ENCODE measurements at regions not wholly inside any gene's neighbourhood (a gene's known extent, or its start where the extent isn't known, plus 50 kb on each side); places are given as distances from the start of the nearest gene placed in this dataset.

- Histone ChIP-seq H3K79me2 (ENCODE audit: insufficient read depth, low read length) (no peaks in the 10 kb centered on the region), H3K27ac (ENCODE audit: low read depth, low read length) (no peak overlapping the region), H3K4me1 (ENCODE audit: insufficient read depth, low read length) (no peaks in the 10 kb centered on the region), H3K4me3 (ENCODE audit: insufficient read depth, low read length) (no peak overlapping the region), H3K36me3 (ENCODE audit: insufficient read depth, low read length) (no peaks in the 10 kb centered on the region), H4K20me1 (ENCODE audit: insufficient read depth, low read length) (no peaks in the 10 kb centered on the region), H3K27me3 (ENCODE audit: insufficient read depth, low read length) (peaks cover 4% of the 10 kb centered on the region), H3K9me3 (ENCODE audit: low read depth, low read length) (no peaks in the 10 kb centered on the region), H2AFZ (ENCODE audit: low read length) (no peak overlapping the region), H3K4me2 (ENCODE audit: insufficient read depth, low read length) (no peak overlapping the region)
- TF ChIP-seq CTCF (IDR thresholded peaks at IDR 0.05; ENCODE audit: extremely low read depth, low read depth, low read length), result no peak
- DNase-seq (ENCODE audit: insufficient read length, low spot score, missing footprints), result no peak
These were observed 71.3 kb upstream of the TNFRSF21 start for GRCh38 chr6:47381036-47381435.

- no peak overlapping the region for H3K4me2 ChIP-seq (ENCODE audit: insufficient read depth, low read length)
- H3K4me1 ChIP-seq (ENCODE audit: insufficient read depth, low read length), result no peaks in the 10 kb centered on the region
- no peak for DNase-seq (ENCODE audit: insufficient read length, low spot score, missing footprints)
- no peaks in the 10 kb centered on the region for H3K79me2 ChIP-seq (ENCODE audit: insufficient read depth, low read length)
- H3K4me3 ChIP-seq (ENCODE audit: insufficient read depth, low read length), result no peak overlapping the region
- no peaks in the 10 kb centered on the region for H4K20me1 ChIP-seq (ENCODE audit: insufficient read depth, low read length)
- no peaks in the 10 kb centered on the region for H3K27me3 ChIP-seq (ENCODE audit: insufficient read depth, low read length)
- no peak for TF ChIP-seq CTCF (IDR thresholded peaks at IDR 0.05; ENCODE audit: extremely low read depth, low read depth, low read length)
- H2AFZ ChIP-seq (ENCODE audit: low read length), result no peak overlapping the region
- H3K9me3 ChIP-seq (ENCODE audit: low read depth, low read length), result no peaks in the 10 kb centered on the region
- H3K27ac ChIP-seq (ENCODE audit: low read depth, low read length), result no peak overlapping the region
- no peaks in the 10 kb centered on the region for H3K36me3 ChIP-seq (ENCODE audit: insufficient read depth, low read length)
These were observed 73.7 kb upstream of the TNFRSF21 start for GRCh38 chr6:47383360-47383759.

GRCh38 chr6:47391675-47392074, 82.0 kb upstream of the TNFRSF21 start:
- H3K4me3 ChIP-seq (ENCODE audit: insufficient read depth, low read length), result no peak overlapping the region
- no peak overlapping the region for H3K4me2 ChIP-seq (ENCODE audit: insufficient read depth, low read length)
- peaks cover 2% of the 10 kb centered on the region for H3K9me3 ChIP-seq (ENCODE audit: low read depth, low read length)
- TF ChIP-seq CTCF (IDR thresholded peaks at IDR 0.05; ENCODE audit: extremely low read depth, low read depth, low read length), result no peak
- H3K27me3 ChIP-seq (ENCODE audit: insufficient read depth, low read length), result no peaks in the 10 kb centered on the region
- no peaks in the 10 kb centered on the region for H3K36me3 ChIP-seq (ENCODE audit: insufficient read depth, low read length)
- no peak overlapping the region for H3K27ac ChIP-seq (ENCODE audit: low read depth, low read length)
- DNase-seq (ENCODE audit: insufficient read length, low spot score, missing footprints), result no peak
- no peaks in the 10 kb centered on the region for H4K20me1 ChIP-seq (ENCODE audit: insufficient read depth, low read length)
- no peaks in the 10 kb centered on the region for H3K79me2 ChIP-seq (ENCODE audit: insufficient read depth, low read length)
- no peaks in the 10 kb centered on the region for H3K4me1 ChIP-seq (ENCODE audit: insufficient read depth, low read length)
- H2AFZ ChIP-seq (ENCODE audit: low read length), result no peak overlapping the region

- no peak overlapping the region for H3K27ac ChIP-seq (ENCODE audit: low read depth, low read length)
- no peaks in the 10 kb centered on the region for H3K4me1 ChIP-seq (ENCODE audit: insufficient read depth, low read length)
- DNase-seq (ENCODE audit: insufficient read length, low spot score, missing footprints), result no peak
- no peaks in the 10 kb centered on the region for H3K36me3 ChIP-seq (ENCODE audit: insufficient read depth, low read length)
- no peak for TF ChIP-seq CTCF (IDR thresholded peaks at IDR 0.05; ENCODE audit: extremely low read depth, low read depth, low read length)
- H3K4me3 ChIP-seq (ENCODE audit: insufficient read depth, low read length), result no peak overlapping the region
- H3K79me2 ChIP-seq (ENCODE audit: insufficient read depth, low read length), result no peaks in the 10 kb centered on the region
- H3K4me2 ChIP-seq (ENCODE audit: insufficient read depth, low read length), result no peak overlapping the region
- H3K27me3 ChIP-seq (ENCODE audit: insufficient read depth, low read length), result no peaks in the 10 kb centered on the region
- no peak overlapping the region for H2AFZ ChIP-seq (ENCODE audit: low read length)
- H3K9me3 ChIP-seq (ENCODE audit: low read depth, low read length), result peaks cover 2% of the 10 kb centered on the region
- no peaks in the 10 kb centered on the region for H4K20me1 ChIP-seq (ENCODE audit: insufficient read depth, low read length)
These were observed 82.5 kb upstream of the TNFRSF21 start for GRCh38 chr6:47392251-47392650.

Data from osteoblast (primary cell).